OCI-LY7 (cell line): ENCODE measurements at regions not wholly inside any gene's neighbourhood (a gene's known extent, or its start where the extent isn't known, plus 50 kb on each side); places are given as distances from the start of the nearest gene placed in this dataset.

Experiments
- BruUV-seq: library from RNA; stranded (reverse); fragments of 400-500 nt; replicated peaks from 2 replicates; lab custom pipeline; 2021; lab: Mats Ljungman, UMichigan
- CTCF ChIA-PET: fragments of 300-600 bp; sonication (Branson Sonifier 250); formaldehyde crosslinking; loops from one replicate; lab custom pipeline; 2022; ENCODE audit warnings: antibody characterized with exemption; ENCODE audit not compliant: unreplicated experiment; lab: Charles Lee
- POLR2A ChIA-PET: fragments of 300-600 bp; sonication (Branson Sonifier 250); formaldehyde crosslinking; loops from one replicate; lab custom pipeline; 2022; ENCODE audit warnings: antibody characterized with exemption; lab: Charles Lee
- DNase-seq: peaks from one replicate; pipeline ENCODE4 v3.0.0-alpha.2; 2015; ENCODE audit warnings: low spot score
- H2AFZ ChIP-seq: fragments of 200-600 bp; sonication (generic), shearing (Covaris generic); 2 replicates; pipeline ENCODE4 v1.6.1; 2014; ENCODE audit warnings: mild to moderate bottlenecking, antibody characterized with exemption, low read length, moderate library complexity
- H3K27ac ChIP-seq: fragments of 200-600 bp; sonication (generic); 2 replicates; pipeline ENCODE4 v1.5.1; 2014; ENCODE audit warnings: mixed run types, low read depth, mild to moderate bottlenecking, moderate library complexity, low read length, inconsistent platforms; ENCODE audit not compliant: poor library complexity, severe bottlenecking
- H3K36me3 ChIP-seq: fragments of 200-600 bp; sonication (generic); 2 replicates; pipeline ENCODE4 v1.6.1; 2014; ENCODE audit warnings: mild to moderate bottlenecking, antibody characterized with exemption, low read length, moderate library complexity, mixed read lengths; ENCODE audit not compliant: insufficient read depth
- H3K4me1 ChIP-seq: fragments of 200-600 bp; sonication (generic); 2 replicates; pipeline ENCODE4 v1.5.1; 2014; ENCODE audit warnings: mild to moderate bottlenecking, low read length; ENCODE audit not compliant: insufficient read depth, poor library complexity, severe bottlenecking
- H3K4me2 ChIP-seq: fragments of 200-600 bp; sonication (generic); 2 replicates; pipeline ENCODE4 v1.6.1; 2014; ENCODE audit warnings: mild to moderate bottlenecking, low read length
- H3K4me3 ChIP-seq: fragments of 200-600 bp; sonication (generic); 2 replicates; pipeline ENCODE4 v1.5.1; 2014; ENCODE audit warnings: mild to moderate bottlenecking, low read depth, low read length; ENCODE audit not compliant: poor library complexity, severe bottlenecking
- H3K79me2 ChIP-seq: fragments of 200-600 bp; sonication (generic); 2 replicates; pipeline ENCODE4 v1.6.1; 2016; ENCODE audit warnings: low read depth, mild to moderate bottlenecking, low read length, moderate library complexity, mixed read lengths; ENCODE audit not compliant: insufficient read depth
- H3K9me2 ChIP-seq: fragments of 200-600 bp; sonication (generic); 2 replicates; pipeline ENCODE4 v1.6.1; 2016; ENCODE audit warnings: mild to moderate bottlenecking, low read length, mixed read lengths; ENCODE audit not compliant: insufficient read depth
- H3K9me3 ChIP-seq: fragments of 200-600 bp; sonication (generic); 2 replicates; pipeline ENCODE4 v1.6.1; 2014; ENCODE audit warnings: mild to moderate bottlenecking, mixed run types, low read length, mixed read lengths
- H4K20me1 ChIP-seq: fragments of 200-600 bp; sonication (generic); 2 replicates; pipeline ENCODE4 v1.6.1; 2014; ENCODE audit warnings: mild to moderate bottlenecking, antibody characterized with exemption, low read length, moderate library complexity, mixed read lengths; ENCODE audit not compliant: insufficient read depth
- EZH2phosphoT487 ChIP-seq: fragments of 200-600 bp; sonication (generic); IDR thresholded peaks from 2 replicates; pipeline ENCODE4 v1.6.1; 2018; ENCODE audit warnings: low read depth, borderline replicate concordance, mild to moderate bottlenecking, mixed run types, antibody characterized with exemption, low read length, moderate library complexity, mixed read lengths
- intact Hi-C: fragments of 100-400 bp; cut with micrococcal nuclease; formaldehyde crosslinking; loops from one replicate; pipeline ENCODE4 v1.10.0; 2022; ENCODE audit not compliant: unreplicated experiment
- TF ChIP-seq, protein P1 (sequence below): fragments of 200-600 bp; sonication (generic); conservative IDR thresholded peaks from 2 replicates; pipeline ENCODE4 v1.5.1; 2014; ENCODE audit warnings: mild to moderate bottlenecking, antibody characterized with exemption, low read length, moderate library complexity, mixed read lengths

DNA sequence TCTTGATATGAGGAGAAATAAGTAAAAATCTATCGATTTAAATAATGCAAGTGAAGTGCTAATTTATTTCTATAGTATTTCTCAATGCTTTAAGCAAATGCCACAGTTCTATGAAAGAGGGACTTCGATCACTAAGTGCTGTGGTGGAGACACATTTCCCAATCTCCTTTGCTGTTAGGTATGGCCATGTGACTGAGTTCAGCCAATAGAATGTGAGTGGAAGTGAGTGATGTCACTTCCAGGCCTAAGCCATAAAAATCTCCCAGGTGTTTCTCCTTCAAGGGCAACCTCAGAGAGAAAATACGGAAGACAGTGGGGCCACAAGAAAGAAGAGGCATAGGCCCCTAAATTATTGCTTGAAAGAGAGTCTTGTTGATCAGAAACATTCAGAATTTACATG lies 100.3 kb upstream of the ANKH start:
- no peak for TF ChIP-seq EZH2phosphoT487
- TF ChIP-seq, protein P1, sequence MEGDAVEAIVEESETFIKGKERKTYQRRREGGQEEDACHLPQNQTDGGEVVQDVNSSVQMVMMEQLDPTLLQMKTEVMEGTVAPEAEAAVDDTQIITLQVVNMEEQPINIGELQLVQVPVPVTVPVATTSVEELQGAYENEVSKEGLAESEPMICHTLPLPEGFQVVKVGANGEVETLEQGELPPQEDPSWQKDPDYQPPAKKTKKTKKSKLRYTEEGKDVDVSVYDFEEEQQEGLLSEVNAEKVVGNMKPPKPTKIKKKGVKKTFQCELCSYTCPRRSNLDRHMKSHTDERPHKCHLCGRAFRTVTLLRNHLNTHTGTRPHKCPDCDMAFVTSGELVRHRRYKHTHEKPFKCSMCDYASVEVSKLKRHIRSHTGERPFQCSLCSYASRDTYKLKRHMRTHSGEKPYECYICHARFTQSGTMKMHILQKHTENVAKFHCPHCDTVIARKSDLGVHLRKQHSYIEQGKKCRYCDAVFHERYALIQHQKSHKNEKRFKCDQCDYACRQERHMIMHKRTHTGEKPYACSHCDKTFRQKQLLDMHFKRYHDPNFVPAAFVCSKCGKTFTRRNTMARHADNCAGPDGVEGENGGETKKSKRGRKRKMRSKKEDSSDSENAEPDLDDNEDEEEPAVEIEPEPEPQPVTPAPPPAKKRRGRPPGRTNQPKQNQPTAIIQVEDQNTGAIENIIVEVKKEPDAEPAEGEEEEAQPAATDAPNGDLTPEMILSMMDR = no peak
- H2AFZ ChIP-seq = no peak overlapping the region; the same call in 1 of the 2 replicates
- ChIA-PET POLR2A (no interaction called here), CTCF (no interaction called here)
- intact Hi-C loops = no loop called here
- no peaks in the 10 kb centered on the region for H3K36me3 ChIP-seq
- no peaks in the 10 kb centered on the region for H3K9me3 ChIP-seq
- no peaks in the 10 kb centered on the region for H4K20me1 ChIP-seq
- no TSS peak for BruUV-seq
- DNase-seq = no peak
- H3K27ac ChIP-seq = no peak overlapping the region
- H3K4me3 ChIP-seq = no peak overlapping the region
- H3K9me2 ChIP-seq = no peaks in the 10 kb centered on the region
- no peaks in the 10 kb centered on the region for H3K79me2 ChIP-seq
- no peaks in the 10 kb centered on the region for H3K4me1 ChIP-seq
- H3K4me2 ChIP-seq = no peak overlapping the region

DNA sequence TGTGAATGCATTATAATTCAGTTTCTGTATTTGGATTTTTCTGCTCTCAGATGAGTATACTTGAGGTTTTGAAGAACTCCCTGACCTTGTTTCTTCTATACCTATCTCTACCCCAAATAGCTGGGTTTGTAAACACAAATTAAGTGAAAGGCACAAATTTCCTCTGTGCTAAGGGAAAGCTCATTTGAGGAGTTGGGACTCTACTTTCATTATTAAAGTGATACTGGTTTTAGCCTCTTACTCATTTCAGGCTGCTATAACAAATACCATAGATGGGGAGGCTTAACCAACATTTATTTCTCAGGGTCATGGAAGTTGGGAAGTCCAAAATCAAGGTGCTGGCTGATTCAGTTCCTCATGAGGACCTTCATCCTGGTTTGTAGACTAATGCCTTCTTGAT lies 97.2 kb upstream of the ANKH start:
- Histone ChIP-seq H3K79me2 (no peaks in the 10 kb centered on the region), H3K36me3 (no peaks in the 10 kb centered on the region), H3K9me3 (no peaks in the 10 kb centered on the region), H3K9me2 (no peaks in the 10 kb centered on the region), H3K4me1 (no peaks in the 10 kb centered on the region), H3K4me2 (no peak overlapping the region), H4K20me1 (no peaks in the 10 kb centered on the region), H3K27ac (no peak overlapping the region), H3K4me3 (no peak overlapping the region), H2AFZ (no peak overlapping the region)
- intact Hi-C loops = no loop called here
- TF ChIP-seq EZH2phosphoT487 = no peak
- TF ChIP-seq, protein P1 = no peak
- CTCF ChIA-PET = no interaction called here
- BruUV-seq = no TSS peak
- no peak for DNase-seq
- POLR2A ChIA-PET = interaction anchor here (0.7 kb wide), 2 partner anchors 10 to 19 kb away, joined by 3 to 4 read pairs; no protein-coding TSS in a partner anchor

DNA sequence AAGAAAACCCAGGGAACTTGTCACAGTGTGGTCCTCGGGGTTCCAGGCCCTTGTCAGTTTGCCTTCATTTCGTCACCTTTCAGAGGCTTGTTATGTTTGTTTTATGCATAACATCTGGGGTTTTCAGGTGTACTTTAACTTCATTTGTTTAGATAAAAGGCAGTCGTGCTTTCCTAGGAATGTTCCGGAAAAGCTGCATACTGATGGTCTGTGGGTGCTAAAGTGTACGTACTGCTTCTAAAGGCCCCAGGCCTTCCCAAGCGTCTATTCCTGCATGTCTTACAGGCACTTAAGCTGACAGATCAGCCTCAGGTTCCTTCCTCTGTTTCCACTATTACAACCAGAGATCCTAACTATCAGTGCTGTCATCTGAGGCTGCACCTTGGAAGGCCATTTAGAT lies 95.6 kb upstream of the ANKH start:
- H2AFZ ChIP-seq = no peak overlapping the region
- TF ChIP-seq, protein P1 = no peak
- no peak for TF ChIP-seq EZH2phosphoT487
- BruUV-seq = no TSS peak
- ChIA-PET POLR2A (no interaction called here), CTCF (no interaction called here)
- DNase-seq = no peak
- no peaks in the 10 kb centered on the region for H3K36me3 ChIP-seq
- H4K20me1 ChIP-seq = no peaks in the 10 kb centered on the region
- intact Hi-C loops = no loop called here
- H3K4me3 ChIP-seq = no peak overlapping the region
- no peaks in the 10 kb centered on the region for H3K79me2 ChIP-seq
- no peaks in the 10 kb centered on the region for H3K9me3 ChIP-seq
- H3K9me2 ChIP-seq = no peaks in the 10 kb centered on the region
- no peaks in the 10 kb centered on the region for H3K4me1 ChIP-seq
- no peak overlapping the region for H3K4me2 ChIP-seq
- H3K27ac ChIP-seq = no peak overlapping the region
